Uterus (tissue), 2 donors: ENCODE measurements at regions not wholly inside any gene's neighbourhood (a gene's known extent, or its start where the extent isn't known, plus 50 kb on each side); places are given as distances from the start of the nearest gene placed in this dataset.

Experiments
- CTCF ChIP-seq, 4 experiments: fragments of 200-600 bp in 2 of 4; fragments of 450-650 bp in 2 of 4; sonication (generic) in 2 of 4; IDR thresholded peaks; one replicate each; pipeline ENCODE4 v1.5.1; 2016 to 2019; ENCODE audit warnings: antibody characterized with exemption in 4 of 4, mild to moderate bottlenecking in 2 of 4, moderate library complexity in 1 of 4
- POLR2A ChIP-seq, 2 donors: fragments of 450-650 bp; IDR thresholded peaks; one replicate each; pipeline ENCODE4 v1.6.1; 2016; ENCODE audit warnings: antibody characterized with exemption in 2 of 2, mild to moderate bottlenecking in 1 of 2, moderate library complexity in 1 of 2

DNA sequence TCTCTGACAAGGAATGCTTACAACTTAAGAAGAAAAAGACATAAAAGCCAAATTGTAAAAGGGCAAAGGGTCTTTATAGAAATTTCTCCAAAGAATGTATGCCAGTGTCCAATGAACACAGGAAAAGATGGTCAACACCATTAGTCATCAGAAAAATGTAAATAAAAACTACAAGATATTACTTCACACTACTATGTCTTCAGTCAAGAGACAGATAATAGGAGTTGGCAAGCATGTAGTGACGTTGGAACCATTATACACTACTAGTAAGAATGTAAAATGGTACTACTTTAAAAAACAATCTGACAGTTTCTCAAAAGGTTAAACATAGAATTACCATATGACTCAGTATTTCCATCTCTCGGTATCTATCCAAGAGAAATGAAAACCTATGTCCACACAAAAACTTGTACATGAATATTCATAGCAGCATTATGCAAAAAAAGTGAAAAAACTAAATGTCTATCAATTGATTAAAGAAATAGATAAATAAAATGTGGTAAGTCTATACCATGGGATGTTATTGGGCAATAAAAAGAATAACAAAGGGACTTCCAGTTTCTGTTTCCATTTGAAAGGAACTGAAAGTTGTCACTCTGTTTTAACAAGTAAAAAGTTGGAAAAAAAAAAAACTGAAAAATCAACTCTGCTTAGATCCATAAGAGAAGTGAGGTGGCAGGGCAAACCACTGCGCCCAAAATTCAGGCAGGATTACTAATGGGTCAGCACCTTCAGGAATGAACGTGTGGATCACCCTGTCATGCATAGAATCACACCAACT, 69.8 kb downstream of the ALG10B start:
- no peak for TF ChIP-seq POLR2A (IDR thresholded peaks at IDR 0.05)
- TF ChIP-seq CTCF (IDR thresholded peaks at IDR 0.05): no peak
